ENCODE measurements at regions not wholly inside any gene's neighbourhood (a gene's known extent, or its start where the extent isn't known, plus 50 kb on each side); places are given as distances from the start of the nearest gene placed in this dataset.

- ChIA-PET POLR2A (no interaction called here), CTCF (no interaction called here)
- Histone ChIP-seq H3K36me3 (replicated peaks in 1 of 2; ENCODE audit: control insufficient read depth in 1 of 2, insufficient read depth in 2 of 2, low read length in 1 of 2) (no peaks in the 10 kb centered on the region), H3K9me3 (no peaks in the 10 kb centered on the region), H3K27me3 (ENCODE audit: insufficient read depth) (no peaks in the 10 kb centered on the region), H3F3A (replicated peaks; ENCODE audit: insufficient read depth) (no peaks in the 10 kb centered on the region), H3K4me1 (ENCODE audit: control insufficient read depth in 1 of 2, insufficient read depth in 2 of 2, low read depth in 1 of 2, low read length in 1 of 2) (no peaks in the 10 kb centered on the region), H3K79me2 (ENCODE audit: insufficient read depth) (no peaks in the 10 kb centered on the region), H2AFZ (ENCODE audit: low read depth) (no peak overlapping the region), H3K9me2 (no peaks in the 10 kb centered on the region), H4K20me1 (ENCODE audit: insufficient read depth) (no peaks in the 10 kb centered on the region), H3K27ac (ENCODE audit: low read depth in 2 of 2, low read length in 1 of 2) (no peak overlapping the region), H3K4me3 (ENCODE audit: low read depth in 2 of 2, low read length in 1 of 2) (no peak overlapping the region), H3K4me2 (no peak overlapping the region), H3K9ac (no peak overlapping the region)
- no peak for TF ChIP-seq CTCF (IDR thresholded peaks at IDR 0.05)
- no peak for TF ChIP-seq ELF1 (IDR thresholded peaks at IDR 0.05)
- TF ChIP-seq NFIC (IDR thresholded peaks at IDR 0.05; ENCODE audit: borderline replicate concordance): no peak
- TF ChIP-seq GATA2 (CRISPR knock-in tag; IDR thresholded peaks at IDR 0.05): no peak
- no peak for TF ChIP-seq REST (IDR thresholded peaks at IDR 0.05; ENCODE audit: low read depth, low read length)
- TF ChIP-seq USF1 (IDR thresholded peaks at IDR 0.05; ENCODE audit: borderline replicate concordance, low read depth): no peak
- TF ChIP-seq SMC3 (IDR thresholded peaks at IDR 0.05; ENCODE audit: low read depth, low read length): no peak
- TF ChIP-seq EZH2phosphoT487 (IDR thresholded peaks at IDR 0.05; ENCODE audit: borderline replicate concordance, low read depth): no peak
- no peak for TF ChIP-seq RCOR1 (IDR thresholded peaks at IDR 0.05; ENCODE audit: low read length)
- no peak for TF ChIP-seq MXI1 (IDR thresholded peaks at IDR 0.05; ENCODE audit: low read depth, low read length)
- TF ChIP-seq CHD2 (IDR thresholded peaks at IDR 0.05; ENCODE audit: low read length, partially characterized antibody): no peak
- no peak for TF ChIP-seq EP300 (IDR thresholded peaks at IDR 0.05; ENCODE audit: borderline replicate concordance in 1 of 2, low read depth in 1 of 2, low read length in 1 of 2)
- no peak for TF ChIP-seq GABPA (IDR thresholded peaks at IDR 0.05; ENCODE audit: low read depth)
- no peak for TF ChIP-seq IRF3 (IDR thresholded peaks at IDR 0.05; ENCODE audit: low read depth, low read length)
- TF ChIP-seq NRF1 (IDR thresholded peaks at IDR 0.05; ENCODE audit: low read depth, low read length): no peak
- DNase-seq: no peak
- 86% methylated on average over 3 of the region's 3 CpGs for WGBS (ENCODE audit: low lambda C conversion rate)
These were observed 118.7 kb downstream of the ZNF330 start for GRCh38 chr4:141339391-141339790.

Data from SK-N-SH (cell line).